CD14-positive monocyte (primary cell): ENCODE measurements at regions not wholly inside any gene's neighbourhood (a gene's known extent, or its start where the extent isn't known, plus 50 kb on each side); places are given as distances from the start of the nearest gene placed in this dataset.

ENCODE experiments used
- DNase-seq, 3 donors: peaks; one replicate each; pipeline ENCODE4 v3.0.0-alpha.2; 2011 to 2022
- H2AFZ ChIP-seq: 2 replicates; pipeline ENCODE4 v1.6.0; 2012; ENCODE audit warnings: mild to moderate bottlenecking, low read depth, low read length, inconsistent platforms; ENCODE audit not compliant: insufficient read depth, poor library complexity, severe bottlenecking
- H3K27ac ChIP-seq, 2 donors: 1 replicate in 1 of 2; 2 replicates in 1 of 2; pipeline ENCODE4 v1.5.1; 2012 to 2013; ENCODE audit warnings: low read length in 2 of 2, control low read depth in 1 of 2, inconsistent platforms in 1 of 2, low read depth in 1 of 2, mild to moderate bottlenecking in 1 of 2
- H3K27me3 ChIP-seq, 2 donors: one replicate each; pipeline versions ENCODE4 v1.6.0 to v1.6.1; 2011 to 2013; ENCODE audit warnings: low read length in 2 of 2; ENCODE audit not compliant: control insufficient read depth in 2 of 2, insufficient read depth in 2 of 2
- H3K36me3 ChIP-seq, 2 donors: replicated peaks in 1 of 2; 1 replicate in 1 of 2; 2 replicates in 1 of 2; pipeline versions ENCODE4 v1.5.1 to v1.6.1; 2012 to 2013; ENCODE audit warnings: low read length in 2 of 2, control low read depth in 1 of 2, inconsistent platforms in 1 of 2, mild to moderate bottlenecking in 1 of 2; ENCODE audit not compliant: insufficient read depth in 2 of 2, control insufficient read depth in 1 of 2
- H3K4me1 ChIP-seq, 2 donors: 1 replicate in 1 of 2; 2 replicates in 1 of 2; pipeline versions ENCODE4 v1.5.1 to v1.6.1; 2012 to 2013; ENCODE audit warnings: low read length in 2 of 2, control low read depth in 1 of 2, inconsistent platforms in 1 of 2, mild to moderate bottlenecking in 1 of 2, moderate library complexity in 1 of 2; ENCODE audit not compliant: insufficient read depth in 2 of 2, control insufficient read depth in 1 of 2
- H3K4me2 ChIP-seq: replicated peaks from 2 replicates; pipeline ENCODE3; 2012; ENCODE audit warnings: low read length, moderate library complexity, mild to moderate bottlenecking; ENCODE audit not compliant: poor library complexity, severe bottlenecking; ENCODE audit errors: extremely low read depth
- H3K4me3 ChIP-seq, 3 experiments: fragments of 200-600 bp in 1 of 3; sonication (generic) in 1 of 3; replicated peaks in 1 of 3; 1 replicate in 2 of 3; 2 replicates in 1 of 3; pipeline ENCODE4 v1.5.1; 2011 to 2013; ENCODE audit warnings: low read length in 3 of 3, mild to moderate bottlenecking in 3 of 3, control low read depth in 2 of 3, low read depth in 2 of 3, inconsistent platforms in 1 of 3, moderate library complexity in 1 of 3
- H3K79me2 ChIP-seq: 2 replicates; pipeline ENCODE4 v1.6.0; 2012; ENCODE audit warnings: mild to moderate bottlenecking, control low read depth, inconsistent platforms, low read length, moderate library complexity; ENCODE audit not compliant: insufficient read depth
- H3K9ac ChIP-seq: 2 replicates; pipeline ENCODE4 v1.6.0; 2017; ENCODE audit warnings: low read length, mild to moderate bottlenecking; ENCODE audit not compliant: insufficient read depth, poor library complexity, severe bottlenecking
- H3K9me3 ChIP-seq, 2 donors: replicated peaks in 1 of 2; 1 replicate in 1 of 2; 2 replicates in 1 of 2; pipeline versions ENCODE4 v1.5.1 to v1.6.1; 2012 to 2013; ENCODE audit warnings: low read length in 2 of 2, control low read depth in 1 of 2; ENCODE audit not compliant: control insufficient read depth in 1 of 2, insufficient read depth in 1 of 2
- H4K20me1 ChIP-seq: 2 replicates; pipeline ENCODE4 v1.6.0; 2012; ENCODE audit warnings: mild to moderate bottlenecking, low read length, control low read depth, moderate library complexity; ENCODE audit not compliant: insufficient read depth
- H3K27ac Mint-ChIP-seq, 7 donors: one replicate each; pipeline ENCODE4 v1.8.0; 2020; ENCODE audit warnings: mild to moderate bottlenecking in 7 of 7, mixed read lengths in 7 of 7, moderate library complexity in 6 of 7, inconsistent platforms in 2 of 7
- H3K27me3 Mint-ChIP-seq, 3 donors: one replicate each; pipeline ENCODE4 v1.8.0; 2021 to 2022; ENCODE audit warnings: low read depth in 3 of 3, mild to moderate bottlenecking in 3 of 3, mixed read lengths in 3 of 3, moderate library complexity in 3 of 3, inconsistent platforms in 1 of 3
- H3K36me3 Mint-ChIP-seq, 2 donors: one replicate each; pipeline ENCODE4 v1.8.0; 2020; ENCODE audit warnings: mixed read lengths in 2 of 2, inconsistent platforms in 1 of 2, mild to moderate bottlenecking in 1 of 2
- H3K4me1 Mint-ChIP-seq: one replicate; pipeline ENCODE4 v1.8.0; 2020; ENCODE audit warnings: mild to moderate bottlenecking, mixed read lengths
- H3K4me3 Mint-ChIP-seq, 2 donors: one replicate each; pipeline ENCODE4 v1.8.0; 2020; ENCODE audit warnings: mild to moderate bottlenecking in 2 of 2, mixed read lengths in 2 of 2, moderate library complexity in 1 of 2
- H3K9me3 Mint-ChIP-seq, 7 donors: one replicate each; pipeline ENCODE4 v1.8.0; 2020 to 2022; ENCODE audit warnings: mixed read lengths in 7 of 7, mild to moderate bottlenecking in 6 of 7, moderate library complexity in 6 of 7, inconsistent platforms in 2 of 7
- WGBS: methylation state at CpG from one replicate; pipeline ENCODE4 v1.1.5; 2013; ENCODE audit warnings: missing lambda C conversion rate; ENCODE audit not compliant: insufficient coverage; 5-methylcytosine and 5-hydroxymethylcytosine counted together
- intact Hi-C, 2 donors: fragments of 100-400 bp; cut with micrococcal nuclease; formaldehyde crosslinking; loops; one replicate each; pipeline versions ENCODE4 v1.15.0 to v1.15.1; 2023
- TF ChIP-seq, protein P1 (sequence below): fragments of 200-600 bp; IDR thresholded peaks from one replicate; pipeline ENCODE4 v1.8.0; 2022; ENCODE audit warnings: antibody characterized with exemption, mild to moderate bottlenecking

DNA sequence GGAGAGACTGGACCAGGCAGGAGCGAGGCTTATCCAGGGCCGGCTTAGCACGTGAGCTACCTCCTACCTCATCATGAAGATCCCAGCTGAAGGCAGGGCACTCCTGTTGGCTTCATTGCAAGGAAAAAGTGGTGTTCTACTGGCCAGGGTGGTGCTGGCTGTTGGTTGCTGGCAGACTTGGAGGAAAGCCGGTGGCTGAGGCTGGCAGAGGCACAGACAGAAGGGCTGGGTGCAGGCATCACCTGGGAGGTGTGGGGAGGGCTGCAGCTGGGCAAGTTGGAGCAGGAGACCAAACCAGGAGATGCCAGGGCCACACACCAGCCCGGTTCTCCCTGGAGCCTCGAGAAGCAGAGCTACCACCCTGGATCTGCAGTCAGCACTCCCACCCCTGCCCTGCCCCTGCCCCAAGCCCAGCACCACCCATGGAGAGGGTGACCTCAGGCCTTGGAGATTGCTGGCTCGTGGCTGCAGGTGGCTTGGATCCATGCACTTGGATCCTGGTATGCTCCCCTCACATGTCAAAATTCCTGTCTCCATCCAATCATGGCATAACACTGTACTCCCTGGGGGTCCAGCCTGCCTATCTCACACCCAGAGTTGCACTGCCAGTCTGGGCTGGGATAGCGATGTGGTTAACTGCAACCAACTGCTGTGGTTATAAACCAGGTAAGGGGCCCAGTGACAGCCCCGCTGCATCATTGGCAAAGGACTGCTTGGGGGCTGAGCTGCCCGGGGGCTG, 49.7 kb downstream of the GLI2 start:
- intact Hi-C loops, result no loop called here
- Histone ChIP-seq H3K9ac (no peak overlapping the region), H3K36me3 (no peaks in the 10 kb centered on the region), H3K27ac (no peak overlapping the region), H2AFZ (no peak overlapping the region), H3K9me3 (no peaks in the 10 kb centered on the region), H3K79me2 (no peaks in the 10 kb centered on the region), H3K27me3 (no peaks in the 10 kb centered on the region), H3K4me3 (no peak overlapping the region), H4K20me1 (no peaks in the 10 kb centered on the region), H3K4me1 (no peaks in the 10 kb centered on the region), H3K4me2 (no peak overlapping the region)
- no peak overlapping the region for H3K27ac Mint-ChIP-seq
- no peak for DNase-seq
- H3K27me3 Mint-ChIP-seq, result peaks cover 6 to 13% (median 12%) of the 10 kb centered on the region in 3 donors
- no peaks in the 10 kb centered on the region for H3K36me3 Mint-ChIP-seq
- TF ChIP-seq, protein P1, sequence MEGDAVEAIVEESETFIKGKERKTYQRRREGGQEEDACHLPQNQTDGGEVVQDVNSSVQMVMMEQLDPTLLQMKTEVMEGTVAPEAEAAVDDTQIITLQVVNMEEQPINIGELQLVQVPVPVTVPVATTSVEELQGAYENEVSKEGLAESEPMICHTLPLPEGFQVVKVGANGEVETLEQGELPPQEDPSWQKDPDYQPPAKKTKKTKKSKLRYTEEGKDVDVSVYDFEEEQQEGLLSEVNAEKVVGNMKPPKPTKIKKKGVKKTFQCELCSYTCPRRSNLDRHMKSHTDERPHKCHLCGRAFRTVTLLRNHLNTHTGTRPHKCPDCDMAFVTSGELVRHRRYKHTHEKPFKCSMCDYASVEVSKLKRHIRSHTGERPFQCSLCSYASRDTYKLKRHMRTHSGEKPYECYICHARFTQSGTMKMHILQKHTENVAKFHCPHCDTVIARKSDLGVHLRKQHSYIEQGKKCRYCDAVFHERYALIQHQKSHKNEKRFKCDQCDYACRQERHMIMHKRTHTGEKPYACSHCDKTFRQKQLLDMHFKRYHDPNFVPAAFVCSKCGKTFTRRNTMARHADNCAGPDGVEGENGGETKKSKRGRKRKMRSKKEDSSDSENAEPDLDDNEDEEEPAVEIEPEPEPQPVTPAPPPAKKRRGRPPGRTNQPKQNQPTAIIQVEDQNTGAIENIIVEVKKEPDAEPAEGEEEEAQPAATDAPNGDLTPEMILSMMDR, result no peak
- no peaks in the 10 kb centered on the region for H3K9me3 Mint-ChIP-seq
- 92% methylated on average over 6 of the region's 10 CpGs for WGBS
- H3K4me3 Mint-ChIP-seq, result no peak overlapping the region
- H3K4me1 Mint-ChIP-seq, result peaks cover 4% of the 10 kb centered on the region

DNA sequence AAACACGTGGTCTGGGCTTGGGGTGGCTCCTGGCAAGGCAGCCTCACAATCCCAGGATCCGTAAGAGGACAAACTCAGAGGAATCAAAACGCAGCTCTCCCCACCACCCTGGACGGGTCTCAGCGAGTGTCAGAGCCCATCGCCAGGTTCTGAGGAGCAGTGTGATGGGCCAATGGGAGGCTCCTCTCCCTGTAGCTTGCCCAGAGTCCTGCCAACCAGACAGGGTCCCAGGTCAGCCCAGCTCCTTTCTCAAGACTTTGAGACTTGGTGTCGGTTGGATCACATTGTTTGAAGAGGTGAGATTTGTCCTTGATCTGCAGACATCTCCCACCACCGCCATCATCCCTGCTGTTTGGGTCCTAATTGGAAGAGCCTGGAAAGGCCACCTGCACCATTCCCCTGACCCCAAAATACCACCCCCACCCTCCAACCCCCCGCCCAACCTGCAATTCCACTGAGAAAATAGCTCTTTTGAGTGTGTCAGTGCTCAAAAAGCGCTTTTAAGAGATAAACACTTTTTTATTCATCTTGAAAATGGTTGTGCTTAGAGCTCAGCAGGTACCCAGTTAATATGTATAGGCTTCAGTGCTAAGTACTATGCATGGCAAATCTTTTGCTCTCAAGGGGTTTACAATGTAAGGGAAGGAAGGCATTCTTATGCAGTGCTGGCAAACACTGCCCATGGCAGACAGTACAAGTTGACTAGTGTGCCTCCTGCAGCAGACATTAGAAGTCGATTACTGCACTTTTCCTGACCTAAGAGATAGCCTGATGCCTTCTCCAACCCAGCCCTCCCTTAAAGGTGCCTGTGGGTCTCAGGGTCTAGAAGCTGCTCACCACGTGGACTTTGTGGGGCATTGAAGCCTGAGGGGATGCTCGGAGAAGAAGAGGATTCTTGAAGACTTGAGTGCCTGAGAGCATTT, 50.6 kb downstream of the GLI2 start:
- no peaks in the 10 kb centered on the region for H3K36me3 ChIP-seq
- Mint-ChIP-seq H3K27me3 (peaks cover 6 to 12% (median 8%) of the 10 kb centered on the region in 3 donors), H3K36me3 (no peaks in the 10 kb centered on the region), H3K9me3 (no peaks in the 10 kb centered on the region), H3K27ac (peak overlapping the region in 1 of 7 donors; percentile 22), H3K4me1 (peaks cover 4% of the 10 kb centered on the region), H3K4me3 (no peak overlapping the region)
- no peak overlapping the region for H3K27ac ChIP-seq
- H2AFZ ChIP-seq, result no peak overlapping the region
- H3K9ac ChIP-seq, result no peak overlapping the region
- intact Hi-C loops, result no loop called here
- H3K4me2 ChIP-seq, result no peak overlapping the region
- H3K79me2 ChIP-seq, result no peaks in the 10 kb centered on the region
- TF ChIP-seq, protein P1, result no peak
- H3K27me3 ChIP-seq, result no peaks in the 10 kb centered on the region
- WGBS, result 90% methylated on average over 3 of the region's 13 CpGs
- H3K9me3 ChIP-seq, result no peaks in the 10 kb centered on the region
- H3K4me3 ChIP-seq, result no peak overlapping the region
- DNase-seq, result no peak
- no peaks in the 10 kb centered on the region for H4K20me1 ChIP-seq
- no peaks in the 10 kb centered on the region for H3K4me1 ChIP-seq
